Activated effector memory CD4-positive, alpha-beta T cell treated with Interleukin-2 at 50 U/mL for 16 hours (primary cell): ENCODE measurements at regions not wholly inside any gene's neighbourhood (a gene's known extent, or its start where the extent isn't known, plus 50 kb on each side); places are given as distances from the start of the nearest gene placed in this dataset.

Source experiments
- DNase-seq: peaks from one replicate; pipeline ENCODE4 v3.0.0-alpha.2; 2020

DNA sequence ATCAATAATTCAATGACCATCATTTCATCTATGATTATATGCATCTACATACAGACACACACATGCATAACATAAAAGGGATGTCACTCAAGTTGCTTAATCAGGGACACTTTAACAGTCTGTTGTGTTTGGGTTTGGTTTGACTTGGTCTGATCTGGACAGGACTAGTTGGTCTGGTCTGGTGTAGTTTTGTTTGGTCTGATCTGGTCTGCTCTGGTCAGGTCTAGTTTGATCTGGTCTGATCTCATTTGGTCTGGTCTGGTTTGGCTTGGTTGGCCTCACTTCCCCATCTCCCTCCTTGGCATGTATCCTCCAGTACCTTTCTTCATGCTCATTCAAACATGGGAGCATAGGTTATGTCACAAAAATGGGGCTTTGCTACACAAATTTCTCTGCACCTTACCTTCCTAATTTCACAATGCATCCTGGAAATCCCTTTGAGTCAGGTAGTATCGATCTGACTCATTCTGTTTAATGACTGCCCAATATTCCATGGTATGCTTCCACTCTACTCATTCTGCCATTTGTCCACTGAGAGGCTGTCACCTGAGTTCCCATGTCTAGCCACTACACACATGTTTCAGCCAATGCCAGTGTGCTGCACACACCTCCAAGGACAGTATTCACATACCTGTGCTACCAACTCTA, 73.0 kb upstream of the TPM1 start:
- no peak for DNase-seq

DNA sequence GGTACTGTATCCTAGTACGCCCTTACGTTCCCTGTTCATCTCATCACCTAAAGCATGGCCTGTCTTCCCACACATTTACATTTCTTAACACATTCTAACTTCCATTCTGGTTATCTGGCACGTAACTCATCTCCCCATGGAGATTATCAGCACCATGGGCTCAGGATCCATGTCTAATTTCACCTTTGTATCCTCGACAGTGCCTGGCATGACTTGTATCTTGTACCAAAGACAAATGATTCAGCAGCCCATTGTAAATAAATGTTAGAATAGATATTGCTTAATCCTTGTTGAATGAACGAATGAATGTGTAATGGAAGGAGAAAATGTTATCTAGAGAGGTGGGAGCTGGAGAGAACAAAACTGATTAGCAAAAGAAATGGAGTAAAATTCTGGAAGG, 69.7 kb upstream of the TPM1 start:
- no peak for DNase-seq

DNA sequence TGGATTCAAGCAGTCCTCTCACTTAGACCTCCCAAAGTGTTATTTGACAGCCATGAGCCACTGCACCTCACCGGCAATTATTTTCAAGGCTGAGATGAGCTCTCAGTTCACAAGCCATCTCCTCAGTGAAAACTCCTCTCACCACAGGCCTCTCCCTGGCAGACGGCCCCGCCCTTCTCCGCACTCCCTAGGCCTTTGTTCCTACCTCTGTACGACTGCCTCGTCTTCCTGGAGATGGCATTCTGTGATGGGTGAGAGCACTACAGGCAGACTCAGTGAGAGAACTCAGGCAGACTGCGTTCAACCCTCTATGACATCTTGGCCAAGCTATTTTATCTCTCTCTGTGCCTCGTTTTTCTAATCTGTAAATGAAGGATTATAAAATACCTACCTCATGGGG, 67.0 kb upstream of the TPM1 start:
- DNase-seq = no peak

DNA sequence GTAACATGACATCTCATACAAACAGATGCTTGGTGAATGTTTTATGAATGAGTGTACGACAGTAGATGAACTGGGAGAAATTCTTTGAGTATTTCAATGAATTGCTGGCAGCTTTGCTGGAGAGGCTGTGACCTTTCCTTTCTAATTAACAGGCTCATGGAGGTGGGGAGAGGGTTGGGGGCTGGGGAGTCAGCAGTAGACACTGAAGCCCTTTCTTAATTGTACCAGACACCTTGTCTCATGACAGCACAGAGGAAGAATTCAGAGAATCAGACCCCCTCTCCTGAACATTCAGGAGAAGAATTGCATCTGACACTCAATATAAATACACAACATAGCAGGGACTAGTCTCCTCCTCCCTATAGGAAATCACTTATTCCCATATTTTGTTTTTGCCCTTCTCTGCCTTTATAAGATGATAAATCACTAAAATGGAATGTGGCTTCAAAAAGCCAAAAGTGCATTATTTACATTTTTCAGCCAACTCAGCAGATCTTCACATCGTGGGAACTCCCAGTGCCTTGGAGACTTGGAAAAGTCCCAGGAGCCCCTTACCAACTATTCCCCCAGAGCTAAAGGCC, 66.2 kb upstream of the TPM1 start:
- DNase-seq = no peak

DNA sequence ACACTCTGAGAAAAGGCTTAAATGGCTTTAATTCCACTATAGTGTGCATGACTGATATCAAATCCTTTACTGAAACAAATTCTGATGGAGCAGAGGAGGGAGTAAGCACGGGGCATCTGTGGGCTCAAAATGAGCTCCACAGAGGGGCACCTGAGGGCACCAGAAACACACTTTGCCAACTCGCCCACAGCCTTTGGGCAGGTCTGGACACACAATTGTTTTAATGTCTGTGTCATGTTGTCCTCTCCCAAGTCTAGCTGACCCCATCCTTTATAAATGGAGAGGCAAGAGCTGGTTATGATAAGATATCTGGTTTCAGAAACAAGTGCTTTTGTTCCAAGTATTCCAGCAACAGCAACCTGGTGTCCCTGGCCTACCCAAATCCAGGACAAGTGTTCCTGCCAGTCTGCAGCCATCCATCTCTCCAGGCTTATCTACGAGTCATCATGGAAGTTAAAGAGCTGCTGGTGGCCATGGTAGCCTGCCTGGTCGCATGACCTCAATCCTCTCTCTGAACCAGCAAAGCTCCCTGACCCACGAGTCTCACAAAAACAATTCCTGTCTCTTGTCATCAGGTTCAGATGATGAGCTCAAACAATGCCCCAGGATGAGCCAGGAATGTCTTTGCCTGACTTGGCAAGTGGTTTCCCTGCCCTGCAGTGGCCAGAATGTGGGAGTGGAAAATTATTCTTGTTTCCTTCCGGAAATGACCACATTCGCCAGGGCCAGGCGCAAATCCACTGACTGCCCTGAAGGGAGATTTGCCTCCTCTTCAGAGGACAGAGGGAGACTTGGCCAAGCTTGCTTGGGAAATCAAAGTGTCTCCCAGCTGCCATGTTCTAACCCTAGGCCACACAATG, 64.4 kb upstream of the TPM1 start:
- DNase-seq = no peak

DNA sequence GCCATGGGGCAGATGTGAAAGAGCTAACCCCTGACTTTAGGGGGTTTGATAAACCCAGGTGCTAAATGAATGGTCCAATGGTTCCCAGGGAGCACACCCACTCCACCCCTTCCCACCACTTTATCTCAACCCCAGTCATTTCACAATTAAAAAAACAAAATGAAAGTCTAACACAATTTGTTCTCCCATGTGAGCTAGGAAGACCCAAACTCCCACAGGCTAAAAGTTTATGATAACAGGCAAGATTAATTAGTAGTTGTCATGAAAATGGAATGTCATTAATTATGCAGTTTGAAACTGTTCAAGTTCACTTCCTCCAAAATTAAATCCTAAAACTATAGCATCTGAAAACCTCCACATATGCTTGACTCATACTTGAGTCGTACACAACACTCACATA, 63.3 kb upstream of the TPM1 start:
- no peak for DNase-seq

DNA sequence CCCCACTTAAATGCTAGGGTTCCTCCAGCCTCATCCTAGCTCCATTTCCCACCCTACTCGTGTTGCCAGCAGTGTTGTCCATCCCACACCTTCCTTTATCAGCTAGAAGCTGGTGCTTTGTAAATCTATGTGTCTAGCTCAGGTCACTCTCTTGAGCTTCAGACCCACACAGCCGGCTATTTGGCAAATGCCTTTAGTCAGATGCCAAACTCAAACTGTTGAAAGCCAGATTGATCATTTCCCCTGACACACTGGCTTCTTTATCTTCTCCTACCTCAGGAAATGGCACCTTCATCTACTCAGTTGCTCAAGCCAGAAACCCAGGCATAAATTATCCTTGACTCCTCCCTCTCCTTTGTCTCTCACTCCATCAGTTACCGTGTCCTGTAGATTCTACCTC, 61.5 kb upstream of the TPM1 start:
- DNase-seq = no peak

DNA sequence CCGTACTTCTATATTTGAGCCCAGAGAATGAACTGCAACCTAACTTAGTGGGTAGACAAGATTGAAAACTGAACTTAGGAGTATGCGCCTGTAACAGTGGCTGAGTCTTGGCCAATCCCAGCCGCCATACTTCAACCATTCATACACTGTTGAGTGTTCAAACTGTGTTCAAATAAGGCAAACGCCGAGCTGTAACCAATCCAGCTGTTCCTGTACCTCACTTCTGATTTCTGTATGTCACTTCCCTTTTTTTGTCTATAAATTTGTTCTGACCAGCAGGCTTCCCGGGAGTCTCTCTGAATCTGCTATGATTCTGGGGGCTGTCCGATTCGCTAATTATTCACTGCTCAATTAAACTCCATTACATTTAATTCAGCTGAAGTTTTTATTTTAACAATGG, 58.6 kb upstream of the TPM1 start:
- no peak for DNase-seq

DNA sequence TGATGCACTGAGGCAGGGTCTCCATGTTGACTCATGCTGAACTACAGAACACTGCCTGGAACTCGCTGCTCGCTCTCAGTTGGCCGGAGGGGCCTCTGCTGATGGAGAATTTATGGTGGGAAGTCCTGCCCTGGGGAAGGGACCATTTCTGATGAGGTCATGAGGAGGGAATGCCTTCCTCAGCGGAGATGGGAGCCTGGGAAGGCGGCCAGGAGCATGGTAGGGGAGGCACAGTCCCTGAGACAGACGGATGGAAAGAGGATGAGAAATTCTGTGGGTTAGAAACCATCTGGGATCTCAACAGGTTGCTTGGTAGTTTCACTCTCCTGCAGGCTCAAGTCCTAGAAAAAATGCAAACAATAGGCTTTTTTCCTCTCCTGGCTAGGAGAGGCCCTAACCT, 56.8 kb upstream of the TPM1 start:
- DNase-seq = no peak

DNA sequence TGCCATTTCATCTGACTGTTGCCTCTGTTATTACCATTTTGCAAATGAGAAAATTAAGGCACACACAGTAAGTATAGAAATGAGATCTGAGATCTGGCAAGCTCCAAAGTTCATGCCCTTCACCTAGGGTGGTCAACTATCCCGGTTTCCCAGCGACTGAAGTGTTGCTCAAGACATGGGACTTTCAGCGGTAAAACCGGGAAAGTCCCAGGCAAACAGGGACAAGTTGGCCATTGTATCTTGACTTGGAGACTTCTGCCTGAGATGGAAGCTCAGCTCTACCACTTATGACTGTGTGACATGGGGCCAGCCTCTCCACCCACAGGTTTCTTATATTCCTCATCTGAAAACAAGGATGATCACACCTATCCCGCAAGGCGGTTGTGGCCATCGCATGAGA, 55.6 kb upstream of the TPM1 start:
- DNase-seq = no peak

DNA sequence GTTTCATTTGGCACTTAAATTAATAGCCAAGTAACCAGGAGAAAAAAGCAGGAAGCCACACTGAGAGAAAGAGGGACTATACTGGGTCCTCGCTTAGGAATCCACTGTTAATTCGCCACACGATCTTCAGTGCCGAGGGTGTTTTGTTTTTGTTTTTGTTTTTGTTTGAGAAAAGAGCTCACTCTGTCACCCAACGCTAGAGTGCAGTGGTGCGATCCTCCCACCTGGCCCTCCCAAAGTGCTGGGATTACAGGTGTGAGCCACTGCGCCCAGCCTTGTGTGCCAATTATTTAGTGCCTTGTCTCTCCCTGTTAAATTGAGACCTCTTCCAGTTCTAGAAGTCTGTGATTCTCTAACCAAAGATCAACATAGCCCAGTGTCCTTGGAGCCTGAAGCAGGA, 53.8 kb upstream of the TPM1 start:
- no peak for DNase-seq

DNA sequence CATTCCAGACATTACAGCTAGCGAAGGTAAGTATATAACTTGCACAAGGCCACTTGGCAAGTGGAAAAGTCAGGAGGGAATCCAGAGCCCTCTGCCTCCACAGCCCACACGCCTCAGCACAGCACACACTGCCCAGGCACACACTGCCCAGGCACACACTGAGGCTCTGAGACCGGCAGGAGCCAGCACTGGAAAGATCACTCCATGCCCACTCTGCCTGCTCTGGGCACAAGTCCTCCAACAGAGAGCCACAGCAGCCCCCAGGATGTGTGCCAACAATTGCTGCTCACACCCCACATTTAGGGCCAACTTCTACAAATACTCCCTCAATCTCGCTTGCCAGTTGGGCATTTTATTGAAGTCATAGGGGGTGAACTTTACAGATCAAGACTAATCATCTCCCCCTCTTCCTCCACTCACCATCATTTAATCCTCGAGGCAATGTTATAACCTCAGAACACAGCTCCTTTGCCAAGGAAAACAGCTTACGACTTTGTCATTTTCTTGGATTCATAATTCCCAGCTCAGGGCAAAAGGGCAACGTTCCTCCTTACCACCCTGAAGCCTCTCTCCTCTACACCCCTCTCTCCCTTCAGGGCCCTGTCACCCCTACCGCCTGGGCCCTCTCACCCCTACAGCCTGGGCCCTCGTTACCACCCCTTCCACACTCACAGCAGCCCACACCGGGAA, 53.0 kb upstream of the TPM1 start:
- DNase-seq = no peak

DNA sequence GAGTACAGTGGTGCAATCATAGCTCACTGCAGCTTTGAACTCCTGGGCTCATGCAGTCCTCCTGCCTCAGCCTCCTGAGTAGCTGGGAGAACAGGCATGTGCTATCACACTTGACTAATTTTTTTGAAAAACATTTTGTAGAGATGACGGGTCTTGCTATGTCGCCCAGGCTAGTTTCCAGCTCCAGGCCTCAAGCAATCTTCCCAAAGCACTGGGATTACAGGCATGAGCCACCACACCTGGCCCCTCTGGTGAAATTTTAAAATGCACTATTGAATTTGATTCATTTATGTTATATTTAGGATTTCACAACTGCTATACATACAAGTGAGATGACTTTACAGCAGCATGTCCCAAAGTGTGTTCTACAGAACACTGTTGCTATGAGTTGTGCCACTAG, 50.8 kb upstream of the TPM1 start:
- DNase-seq = no peak

DNA sequence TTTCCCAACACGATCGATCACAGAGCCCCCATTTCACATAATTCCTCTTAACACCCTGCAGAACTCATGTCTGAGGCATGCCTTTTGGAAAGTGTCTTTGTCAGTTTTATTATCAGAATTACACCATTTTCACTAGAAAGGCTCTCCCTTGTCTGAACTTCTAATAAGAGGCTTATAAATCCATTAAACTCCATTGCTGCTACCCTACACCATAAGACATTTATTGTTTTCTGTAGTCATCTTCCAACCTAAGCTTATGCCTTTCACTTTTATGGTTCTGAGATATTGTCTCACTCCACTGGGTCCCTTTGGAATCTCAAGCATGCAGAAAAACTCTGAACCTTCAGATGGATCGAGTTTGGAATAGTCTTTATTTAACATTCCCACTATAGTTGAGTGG, 50.2 kb upstream of the TPM1 start:
- no peak for DNase-seq
